Natural killer cell (primary cell): ENCODE measurements at regions not wholly inside any gene's neighbourhood (a gene's known extent, or its start where the extent isn't known, plus 50 kb on each side); places are given as distances from the start of the nearest gene placed in this dataset.

Source experiments
- ATAC-seq, 3 donors: fragments of 150-1000 bp in 2 of 3; fragments of 200-7000 bp in 1 of 3; cut with Tn5 transposase; 1 replicate in 1 of 3; 2 replicates in 2 of 3; pipeline ENCODE4 v1.10.0; 2021; ENCODE audit warnings: mild to moderate bottlenecking in 2 of 3, moderate library complexity in 2 of 3
- DNase-seq, 2 donors: peaks; one replicate each; pipeline versions ENCODE4 v3.0.0 to v3.0.0-alpha.2; 2013 to 2021; ENCODE audit warnings: mixed read lengths in 1 of 2
- H3K27ac ChIP-seq: one replicate; pipeline ENCODE4 v1.5.1; 2013; ENCODE audit warnings: mild to moderate bottlenecking, low read length
- H3K27me3 ChIP-seq: one replicate; pipeline ENCODE4 v1.6.1; 2013; ENCODE audit warnings: low read length; ENCODE audit not compliant: control insufficient read depth, insufficient read depth
- H3K36me3 ChIP-seq: one replicate; pipeline ENCODE4 v1.6.1; 2013; ENCODE audit warnings: low read length; ENCODE audit not compliant: control insufficient read depth, insufficient read depth
- H3K4me1 ChIP-seq: one replicate; pipeline ENCODE4 v1.6.1; 2013; ENCODE audit warnings: low read length; ENCODE audit not compliant: control insufficient read depth, insufficient read depth
- H3K4me3 ChIP-seq: one replicate; pipeline ENCODE4 v1.5.1; 2013; ENCODE audit warnings: low read length
- H3K9me3 ChIP-seq: one replicate; pipeline ENCODE4 v1.6.1; 2013; ENCODE audit warnings: low read length; ENCODE audit not compliant: control insufficient read depth, insufficient read depth
- H3K27ac Mint-ChIP-seq, 2 donors: one replicate each; pipeline ENCODE4 v1.8.0; 2022; ENCODE audit warnings: mild to moderate bottlenecking in 2 of 2, mixed read lengths in 2 of 2, moderate library complexity in 1 of 2
- H3K27me3 Mint-ChIP-seq, 2 donors: one replicate each; pipeline ENCODE4 v1.8.0; 2022; ENCODE audit warnings: low read depth in 2 of 2, mixed read lengths in 2 of 2
- H3K36me3 Mint-ChIP-seq: one replicate; pipeline ENCODE4 v1.8.0; 2022; ENCODE audit warnings: mixed read lengths
- H3K4me1 Mint-ChIP-seq, 2 donors: one replicate each; pipeline ENCODE4 v1.8.0; 2022; ENCODE audit warnings: mixed read lengths in 2 of 2
- H3K4me3 Mint-ChIP-seq: one replicate; pipeline ENCODE4 v1.8.0; 2022; ENCODE audit warnings: mild to moderate bottlenecking, moderate library complexity, mixed read lengths
- H3K9me3 Mint-ChIP-seq, 2 donors: one replicate each; pipeline ENCODE4 v1.8.0; 2022; ENCODE audit warnings: mixed read lengths in 2 of 2
- CTCF ChIP-seq: fragments of 200-600 bp; IDR thresholded peaks from one replicate; pipeline ENCODE4 v1.8.0; 2022; ENCODE audit warnings: antibody characterized with exemption
- WGBS: methylation state at CpG from one replicate; pipeline ENCODE4 v1.1.7; 2013; ENCODE audit warnings: missing lambda C conversion rate; ENCODE audit not compliant: insufficient coverage; 5-methylcytosine and 5-hydroxymethylcytosine counted together
- intact Hi-C: fragments of 100-400 bp; cut with micrococcal nuclease; formaldehyde crosslinking; loops from one replicate; pipeline ENCODE4 v1.14.2; 2022

GRCh38 chr17:69714669-69715068 lies 300.2 kb downstream of the MAP2K6 start:
- no peaks in the 10 kb centered on the region for H3K36me3 Mint-ChIP-seq
- ATAC-seq (no peak), DNase-seq (no peak)
- H3K9me3 ChIP-seq = no peaks in the 10 kb centered on the region
- no peak overlapping the region for H3K27ac ChIP-seq
- no peaks in the 10 kb centered on the region for H3K36me3 ChIP-seq
- intact Hi-C loops = no loop called here
- no peaks in the 10 kb centered on the region for H3K27me3 Mint-ChIP-seq
- H3K9me3 Mint-ChIP-seq = no peaks in the 10 kb centered on the region
- no peak overlapping the region for H3K27ac Mint-ChIP-seq
- H3K4me1 Mint-ChIP-seq = no peaks in the 10 kb centered on the region
- TF ChIP-seq CTCF = no peak
- 85% methylated on average over 2 of the region's 2 CpGs for WGBS
- no peak overlapping the region for H3K4me3 Mint-ChIP-seq
- H3K4me1 ChIP-seq = no peaks in the 10 kb centered on the region
- no peaks in the 10 kb centered on the region for H3K27me3 ChIP-seq
- H3K4me3 ChIP-seq = no peak overlapping the region

- H3K27ac Mint-ChIP-seq = no peak overlapping the region
- no peaks in the 10 kb centered on the region for H3K9me3 ChIP-seq
- no peak for TF ChIP-seq CTCF
- no peaks in the 10 kb centered on the region for H3K4me1 Mint-ChIP-seq
- no peaks in the 10 kb centered on the region for H3K36me3 Mint-ChIP-seq
- no peak overlapping the region for H3K4me3 Mint-ChIP-seq
- DNase-seq (no peak), ATAC-seq (no peak)
- no peak overlapping the region for H3K4me3 ChIP-seq
- H3K27me3 ChIP-seq = no peaks in the 10 kb centered on the region
- no peak overlapping the region for H3K27ac ChIP-seq
- no peaks in the 10 kb centered on the region for H3K9me3 Mint-ChIP-seq
- 81% methylated on average over 3 of the region's 4 CpGs for WGBS
- H3K36me3 ChIP-seq = no peaks in the 10 kb centered on the region
- no peaks in the 10 kb centered on the region for H3K27me3 Mint-ChIP-seq
- intact Hi-C loops = no loop called here
- H3K4me1 ChIP-seq = no peaks in the 10 kb centered on the region
Measured at GRCh38 chr17:69715656-69716055, 301.2 kb downstream of the MAP2K6 start.

- no peaks in the 10 kb centered on the region for H3K36me3 Mint-ChIP-seq
- intact Hi-C loops = no loop called here
- H3K4me3 Mint-ChIP-seq = no peak overlapping the region
- no peaks in the 10 kb centered on the region for H3K27me3 Mint-ChIP-seq
- DNase-seq (no peak), ATAC-seq (no peak)
- H3K27me3 ChIP-seq = no peaks in the 10 kb centered on the region
- no peak overlapping the region for H3K27ac ChIP-seq
- no peaks in the 10 kb centered on the region for H3K9me3 ChIP-seq
- no peak for TF ChIP-seq CTCF
- WGBS = 92% methylated on average over 6 of the region's 6 CpGs
- no peaks in the 10 kb centered on the region for H3K36me3 ChIP-seq
- H3K9me3 Mint-ChIP-seq = no peaks in the 10 kb centered on the region
- no peaks in the 10 kb centered on the region for H3K4me1 ChIP-seq
- H3K4me3 ChIP-seq = no peak overlapping the region
- no peak overlapping the region for H3K27ac Mint-ChIP-seq
- no peaks in the 10 kb centered on the region for H3K4me1 Mint-ChIP-seq
Measured at GRCh38 chr17:69716556-69716955, 302.1 kb downstream of the MAP2K6 start.

- no peak overlapping the region for H3K27ac ChIP-seq
- no peaks in the 10 kb centered on the region for H3K27me3 Mint-ChIP-seq
- H3K36me3 ChIP-seq = no peaks in the 10 kb centered on the region
- H3K9me3 ChIP-seq = no peaks in the 10 kb centered on the region
- ATAC-seq (no peak), DNase-seq (no peak)
- no peaks in the 10 kb centered on the region for H3K36me3 Mint-ChIP-seq
- 76% methylated on average over 2 of the region's 2 CpGs for WGBS
- no peaks in the 10 kb centered on the region for H3K4me1 Mint-ChIP-seq
- H3K27me3 ChIP-seq = no peaks in the 10 kb centered on the region
- no peak overlapping the region for H3K4me3 Mint-ChIP-seq
- H3K27ac Mint-ChIP-seq = no peak overlapping the region
- H3K4me3 ChIP-seq = no peak overlapping the region
- intact Hi-C loops = no loop called here
- no peaks in the 10 kb centered on the region for H3K9me3 Mint-ChIP-seq
- TF ChIP-seq CTCF = no peak
- H3K4me1 ChIP-seq = no peaks in the 10 kb centered on the region
Measured at GRCh38 chr17:69717214-69717613, 302.7 kb downstream of the MAP2K6 start.
